HG02885 (cell line): ENCODE measurements at regions not wholly inside any gene's neighbourhood (a gene's known extent, or its start where the extent isn't known, plus 50 kb on each side); places are given as distances from the start of the nearest gene placed in this dataset.
"Not testable (repeated sequence)": the region's sequence is repeated elsewhere in the genome, so short reads cannot be mapped to it uniquely, and the experiment has no call there.

Experiments
- ATAC-seq: cut with Tn5 transposase; IDR thresholded peaks from one replicate; pipeline ENCODE4 v1.9.1; 2021; ENCODE audit warnings: mild to moderate bottlenecking; ENCODE audit not compliant: unreplicated experiment, poor library complexity

DNA sequence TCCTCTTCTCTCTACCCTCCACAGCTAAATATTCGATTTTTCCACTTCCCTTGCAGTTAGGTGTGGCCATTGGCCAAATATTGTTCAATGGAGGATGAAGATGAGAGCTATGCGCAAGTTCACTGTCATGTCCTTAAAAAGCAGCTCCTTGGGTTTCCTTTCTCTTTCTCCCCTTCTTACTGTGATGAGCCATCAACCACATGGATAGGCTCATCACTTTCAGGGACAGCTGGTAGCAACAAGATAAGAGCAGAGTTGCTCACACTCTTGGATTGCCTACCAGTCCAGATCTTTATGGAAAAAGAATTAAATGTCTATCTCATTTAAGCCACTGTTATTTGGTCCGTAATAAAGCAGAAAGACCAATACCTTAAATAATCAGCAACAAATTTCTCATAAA, 377.0 kb downstream of the DDX10 start:
- ATAC-seq, result no peak

DNA sequence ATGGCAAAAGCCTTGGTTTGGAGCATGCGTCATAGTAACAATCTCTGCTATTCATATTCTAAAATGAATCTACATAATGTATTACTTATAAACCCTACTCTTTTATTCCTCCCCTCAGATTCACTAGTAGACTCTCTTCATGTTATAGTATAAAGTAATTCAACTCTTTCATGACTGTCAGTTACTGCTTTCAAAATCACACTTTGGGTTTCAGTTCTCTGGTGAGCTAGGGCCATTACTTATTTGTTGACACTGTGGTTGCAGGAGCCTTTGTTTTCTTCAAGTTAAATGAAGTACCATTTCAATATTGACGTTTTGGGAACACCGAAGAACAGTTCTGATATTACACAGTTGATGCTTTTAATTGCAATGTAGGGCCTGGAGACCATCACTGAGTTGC, 378.4 kb downstream of the DDX10 start:
- no peak for ATAC-seq

DNA sequence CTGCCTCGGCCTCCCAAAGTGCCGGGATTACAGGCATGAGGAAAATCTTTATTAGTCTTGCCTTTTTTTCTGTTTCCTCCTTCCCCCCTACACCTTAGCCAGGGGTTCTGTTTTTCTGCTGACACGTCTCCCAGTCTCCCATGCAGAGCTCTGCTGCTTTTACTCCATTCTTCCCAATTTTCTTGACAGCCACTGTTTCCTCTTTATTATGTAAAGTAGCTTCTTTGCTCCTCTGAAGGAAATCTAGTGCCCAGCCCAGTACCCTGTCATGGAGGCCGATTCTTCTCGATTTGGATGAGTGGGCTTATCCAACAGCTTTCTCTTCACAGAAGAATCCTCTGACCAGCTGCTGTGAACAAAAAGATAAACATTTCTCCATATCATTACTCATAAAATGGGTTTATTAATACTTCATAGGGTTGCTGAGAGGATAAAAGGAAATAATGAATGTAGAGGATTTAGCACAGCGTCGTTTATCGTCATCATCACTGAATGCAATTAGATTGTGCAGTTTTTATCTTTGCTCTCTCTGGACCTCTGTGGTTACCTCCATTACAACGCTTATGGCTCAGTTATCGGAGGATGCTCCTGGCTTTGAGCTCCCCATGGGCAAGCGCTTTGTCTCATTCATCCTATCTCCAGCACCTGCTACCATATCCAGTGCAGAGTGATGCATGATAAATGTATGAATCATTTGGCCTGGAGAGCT, 375.6 kb upstream of the C11orf87 start:
- ATAC-seq, result no peak

DNA sequence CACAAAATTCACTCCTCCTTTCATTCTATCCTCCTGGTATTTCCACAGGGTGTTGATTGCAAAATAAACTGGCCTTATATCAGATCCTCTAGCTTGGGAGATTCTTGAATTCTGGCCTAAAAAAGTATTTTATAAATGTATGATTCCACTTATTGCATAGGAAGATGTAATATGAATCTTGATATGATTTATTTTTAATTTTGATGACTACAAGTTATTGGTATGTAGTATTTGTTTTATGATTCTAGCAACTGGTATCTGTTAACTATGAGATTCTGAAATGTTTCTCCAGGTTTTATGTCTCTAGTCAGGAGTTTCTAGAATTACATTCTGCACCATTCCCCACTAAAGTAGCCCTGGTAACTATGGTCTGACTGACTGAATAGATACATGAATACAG, 373.9 kb upstream of the C11orf87 start:
- no peak for ATAC-seq

DNA sequence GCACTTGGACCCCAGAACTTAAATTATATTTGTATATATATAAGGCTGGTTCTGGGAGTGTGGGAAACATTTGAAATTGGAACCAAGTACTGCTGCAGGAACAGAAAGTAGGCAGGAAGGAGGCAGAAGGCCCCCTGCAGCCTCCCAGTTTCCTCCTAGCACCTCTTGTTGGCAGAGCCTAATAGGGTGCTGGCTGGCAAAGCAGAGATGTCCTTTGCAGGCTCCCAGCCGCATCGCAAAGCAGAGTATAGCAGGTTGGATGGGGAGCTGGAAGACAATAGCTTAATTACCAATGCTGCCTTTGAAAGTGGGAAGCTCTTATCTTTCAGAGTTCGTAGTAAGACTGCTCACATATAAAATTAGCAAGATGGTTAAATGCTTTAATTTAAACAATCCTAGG, 370.8 kb upstream of the C11orf87 start:
- no peak for ATAC-seq

DNA sequence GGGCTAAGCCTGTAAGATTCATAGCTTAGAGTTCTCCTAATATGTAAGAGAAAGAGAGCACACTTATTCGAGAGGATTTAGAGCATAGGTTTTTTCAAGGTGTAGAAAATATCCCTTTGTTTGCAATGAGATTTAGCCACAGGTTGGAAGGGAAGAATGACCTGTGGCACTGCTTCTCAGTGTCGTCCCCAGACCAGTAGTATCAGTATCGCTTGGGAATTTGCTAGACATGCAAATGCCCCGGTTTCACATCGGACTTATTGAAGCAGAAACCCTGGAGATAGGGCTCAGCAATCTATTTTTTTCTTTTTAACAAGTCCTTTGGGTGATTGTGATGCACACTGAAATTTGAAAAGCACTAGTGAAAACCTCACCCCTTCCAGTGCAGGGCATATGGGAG, 362.6 kb upstream of the C11orf87 start:
- no peak for ATAC-seq

DNA sequence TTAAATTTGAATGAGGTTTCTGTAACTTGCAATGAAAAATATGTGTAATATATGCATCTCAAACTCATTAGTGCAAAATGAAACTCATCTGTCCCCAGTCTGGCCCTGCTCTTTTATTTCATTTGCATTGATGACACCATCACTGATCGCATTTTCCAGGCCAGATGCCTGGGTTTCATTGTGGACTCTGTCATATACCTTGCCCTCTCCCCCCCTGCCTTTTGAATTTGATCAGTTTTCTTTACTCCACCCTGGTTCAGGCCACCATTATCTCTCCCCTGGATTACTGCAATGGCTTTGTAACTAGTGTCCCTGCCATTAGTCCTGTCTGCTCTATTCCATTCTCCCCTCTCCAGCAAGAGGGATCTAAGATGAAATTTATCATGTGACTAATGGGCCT, 360.6 kb upstream of the C11orf87 start:
- ATAC-seq, result no peak

DNA sequence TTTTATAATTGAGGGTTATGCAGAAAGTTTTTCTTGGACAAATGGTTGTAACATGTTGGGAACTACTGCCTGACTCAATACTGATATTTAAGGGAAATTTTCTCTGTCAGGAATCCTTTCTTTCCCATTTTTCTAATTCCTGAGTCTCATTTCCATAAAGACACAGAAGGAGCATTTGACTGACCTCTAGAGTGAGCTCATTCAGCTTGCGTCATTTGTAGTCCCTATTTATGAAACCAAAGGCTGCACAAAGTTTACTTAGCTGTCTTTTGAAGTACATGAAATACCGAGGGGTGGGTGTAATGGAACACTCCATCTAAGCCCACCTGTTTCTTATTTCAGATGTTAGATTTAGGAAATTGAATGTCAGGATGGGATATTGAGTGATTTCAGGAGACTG, 359.5 kb upstream of the C11orf87 start:
- ATAC-seq, result no peak

DNA sequence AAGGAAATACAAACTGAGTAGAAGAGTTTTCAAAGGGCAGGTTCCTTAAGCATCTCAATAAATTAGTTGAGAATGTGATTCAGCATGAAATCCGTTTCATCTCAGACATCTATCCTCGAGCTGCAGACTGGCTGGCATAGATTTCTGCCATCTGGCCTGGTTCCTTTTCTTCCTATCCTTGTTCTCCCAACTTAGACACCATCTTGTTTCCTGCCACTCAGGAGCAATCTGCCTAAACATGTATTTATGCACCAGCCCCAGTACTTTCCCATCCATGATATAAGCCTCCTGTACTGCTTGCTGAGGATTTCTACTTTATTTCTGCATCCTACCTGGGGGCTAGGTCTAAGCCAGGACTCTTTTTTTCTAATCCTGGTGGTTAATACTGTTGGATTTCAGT, 359.1 kb upstream of the C11orf87 start:
- no peak for ATAC-seq

DNA sequence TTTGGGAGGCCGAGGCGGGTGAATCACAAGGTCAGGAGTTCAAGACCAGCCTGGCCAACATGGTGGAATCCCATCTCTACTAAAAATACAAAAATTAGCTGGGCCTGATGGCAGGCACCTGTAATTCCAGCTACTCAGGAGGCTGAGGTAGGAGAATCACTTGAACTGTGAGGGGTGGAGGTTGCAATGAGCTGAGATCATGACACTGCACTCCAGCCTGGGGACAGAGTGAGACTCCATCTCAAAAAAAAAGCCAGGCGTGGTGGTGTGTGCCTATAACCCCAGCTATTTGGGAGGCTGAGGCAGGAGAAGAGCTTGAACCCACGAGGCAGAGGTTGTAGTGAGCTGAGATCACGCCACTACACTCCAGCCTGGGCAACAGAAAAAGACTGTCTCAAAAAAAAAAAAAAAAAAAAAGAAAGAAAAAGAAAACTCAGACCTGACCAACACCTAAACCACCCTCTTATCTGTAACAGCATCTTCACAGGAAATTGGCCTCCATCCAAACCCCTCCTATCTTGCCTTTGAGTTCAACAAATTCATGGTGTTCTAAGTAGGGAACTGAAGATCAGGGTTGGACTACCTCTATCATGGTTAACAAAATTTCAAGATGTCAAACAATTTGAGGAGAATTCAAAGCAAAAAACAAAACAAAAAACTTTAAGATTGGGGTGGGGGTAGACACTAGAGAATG, 357.2 kb upstream of the C11orf87 start:
- ATAC-seq, result not testable (repeated sequence)

DNA sequence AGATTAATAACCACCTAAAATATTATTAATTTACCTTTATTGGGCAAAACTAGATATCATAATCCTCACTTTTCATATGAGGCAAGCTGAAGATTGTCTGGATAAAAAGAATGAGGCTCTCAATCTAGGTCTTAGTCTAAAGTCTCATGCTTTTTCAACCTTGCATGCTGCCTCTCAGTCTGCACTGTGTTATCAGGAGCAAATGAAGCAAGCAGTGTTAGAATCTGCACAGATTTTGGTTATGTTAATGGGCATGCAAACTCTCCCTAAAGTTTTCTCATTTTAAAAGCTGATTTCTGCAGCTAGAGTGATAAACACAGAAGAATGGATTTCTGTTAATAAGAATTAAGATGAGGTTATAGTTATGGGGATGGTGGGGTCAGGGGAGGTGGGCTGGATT, 350.7 kb upstream of the C11orf87 start:
- no peak for ATAC-seq

DNA sequence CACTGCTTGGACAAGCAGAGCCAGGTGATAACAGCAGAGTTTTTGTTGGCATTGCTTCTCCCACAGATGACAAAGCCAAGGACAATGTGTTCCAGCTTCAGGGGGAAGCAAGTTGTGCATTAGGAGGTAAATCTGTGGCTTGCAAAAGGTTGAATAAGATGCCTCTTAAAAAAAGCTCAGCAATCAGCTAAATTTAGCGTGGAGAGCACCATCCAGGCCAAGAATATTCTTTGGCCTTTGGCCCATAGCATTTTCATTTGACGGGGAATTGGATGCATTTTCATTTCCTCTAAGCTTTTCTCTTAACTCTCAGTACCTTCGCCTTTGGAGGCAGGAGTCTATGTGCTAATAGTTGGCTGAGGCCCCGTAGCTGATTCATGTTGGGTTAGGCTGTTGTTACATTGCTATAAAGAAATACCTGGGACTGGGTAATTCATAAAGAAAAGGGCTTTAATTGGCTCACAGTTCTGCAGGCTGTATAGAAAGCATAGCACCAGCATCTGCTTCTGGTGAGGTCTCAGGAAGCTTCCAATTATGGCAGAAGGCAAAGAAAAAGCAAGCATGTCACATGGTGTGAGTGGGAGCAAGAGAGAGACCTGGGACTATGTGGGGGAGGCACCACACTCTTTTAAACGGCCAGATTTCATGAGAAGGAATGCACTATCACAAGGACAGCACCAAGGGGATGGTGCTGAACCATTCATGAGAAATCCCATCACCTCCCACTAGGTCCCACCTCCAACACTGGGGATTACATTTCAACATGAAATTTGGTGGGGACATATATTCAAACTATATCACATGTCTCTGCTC, 350.1 kb upstream of the C11orf87 start:
- ATAC-seq, result no peak

DNA sequence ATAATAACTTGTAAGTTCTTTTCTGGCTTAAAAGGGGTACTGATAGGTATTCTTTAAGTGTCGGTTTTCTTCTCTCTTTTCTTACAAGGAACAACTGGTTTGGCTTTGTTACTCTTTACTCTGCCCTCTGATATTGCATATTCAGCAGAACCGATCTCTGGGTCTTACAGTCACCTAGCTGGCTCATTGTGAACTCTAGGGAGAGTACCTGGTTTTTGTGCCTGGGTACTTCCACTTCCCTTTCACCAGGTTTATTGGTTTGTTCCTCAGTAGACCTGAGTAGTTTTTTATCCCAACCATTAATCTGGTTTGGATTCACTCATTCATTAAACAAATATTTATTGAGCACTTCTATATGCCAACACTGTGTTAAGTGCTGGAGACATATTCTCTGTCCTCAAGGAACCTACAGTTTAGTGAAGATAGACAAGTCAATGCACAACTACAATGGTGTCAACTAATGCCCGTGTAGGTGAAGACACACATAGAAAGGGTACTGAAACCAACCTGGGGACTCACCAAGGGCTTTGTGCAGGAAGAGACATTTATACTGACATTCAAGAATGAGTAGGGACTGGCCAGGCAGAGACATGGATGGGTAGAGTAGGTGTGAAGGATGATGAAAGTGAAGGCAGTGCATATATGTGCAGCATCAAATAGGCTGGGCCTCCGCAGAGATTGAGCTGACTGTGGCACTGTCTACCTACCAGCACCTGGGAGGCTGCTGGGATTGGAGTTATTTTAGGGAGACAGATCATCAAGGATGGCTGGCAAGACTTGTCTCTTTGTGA, 348.8 kb upstream of the C11orf87 start:
- ATAC-seq, result no peak

DNA sequence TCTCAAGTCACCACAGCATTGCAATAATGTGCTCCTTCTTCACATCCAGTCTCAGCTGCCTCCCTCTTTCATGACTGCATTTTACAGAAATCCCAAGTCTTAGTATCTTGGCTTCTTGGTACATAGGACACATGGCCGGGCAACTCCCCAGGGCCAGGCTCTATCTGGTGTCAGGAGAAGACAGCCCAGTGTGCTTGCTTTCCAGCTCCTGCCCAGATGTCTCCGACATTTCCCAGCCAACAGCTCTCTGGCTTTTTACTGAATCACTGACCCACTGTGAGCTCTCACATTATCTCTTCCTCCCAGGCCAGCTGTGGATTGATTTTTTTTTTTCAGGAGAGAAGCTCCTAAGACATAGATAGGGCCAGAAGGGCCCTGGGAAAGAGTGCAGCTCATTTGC, 346.0 kb upstream of the C11orf87 start:
- ATAC-seq, result no peak

DNA sequence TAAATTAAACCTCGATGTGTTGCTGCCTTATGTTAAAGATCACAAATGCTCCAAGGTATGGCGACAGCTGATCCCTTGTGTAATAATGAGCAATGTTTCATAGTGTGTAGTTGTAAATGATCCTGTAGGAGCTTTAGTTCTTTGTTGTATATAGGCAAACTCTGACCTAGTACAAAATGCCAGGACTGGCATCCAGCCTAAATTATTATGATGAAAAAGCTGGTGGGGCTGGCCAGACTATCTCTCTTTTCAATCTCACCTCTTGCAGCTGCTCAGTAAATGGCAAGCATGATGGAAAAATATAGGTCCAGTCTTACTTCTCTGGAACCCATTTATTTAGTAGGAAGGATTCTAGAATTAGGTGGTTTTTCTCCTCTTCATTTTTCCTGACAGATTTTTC, 345.1 kb upstream of the C11orf87 start:
- ATAC-seq, result no peak

DNA sequence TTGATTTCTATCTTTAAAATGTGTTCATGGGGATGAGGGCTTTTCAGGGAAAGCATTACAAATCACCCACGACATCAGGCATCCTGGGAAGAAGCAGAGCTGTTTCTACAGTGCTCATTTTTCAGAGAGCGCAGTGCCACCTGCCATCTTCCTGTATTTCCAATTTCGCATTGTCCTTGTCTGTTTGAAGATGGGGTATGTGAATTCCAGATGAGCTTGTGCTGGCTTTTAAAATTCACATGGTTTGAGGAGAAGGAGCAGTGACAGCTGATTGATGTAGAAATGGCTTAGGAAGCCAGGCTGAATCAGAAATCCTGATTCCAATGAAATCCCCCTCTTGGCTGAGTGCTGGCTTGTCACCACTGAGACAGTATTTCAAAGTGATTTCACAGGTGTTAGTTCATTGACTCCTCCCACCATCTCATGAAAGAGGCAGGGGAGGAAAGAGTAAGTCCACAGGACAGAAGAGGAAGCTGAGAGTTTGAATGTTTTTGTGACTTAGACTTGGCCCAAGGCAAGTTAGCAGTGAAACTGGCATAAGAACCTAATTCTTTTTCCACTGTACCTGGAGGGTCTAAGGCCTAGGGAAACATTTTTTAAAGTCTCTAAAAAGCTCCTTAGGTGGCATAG, 344.6 kb upstream of the C11orf87 start:
- no peak for ATAC-seq

DNA sequence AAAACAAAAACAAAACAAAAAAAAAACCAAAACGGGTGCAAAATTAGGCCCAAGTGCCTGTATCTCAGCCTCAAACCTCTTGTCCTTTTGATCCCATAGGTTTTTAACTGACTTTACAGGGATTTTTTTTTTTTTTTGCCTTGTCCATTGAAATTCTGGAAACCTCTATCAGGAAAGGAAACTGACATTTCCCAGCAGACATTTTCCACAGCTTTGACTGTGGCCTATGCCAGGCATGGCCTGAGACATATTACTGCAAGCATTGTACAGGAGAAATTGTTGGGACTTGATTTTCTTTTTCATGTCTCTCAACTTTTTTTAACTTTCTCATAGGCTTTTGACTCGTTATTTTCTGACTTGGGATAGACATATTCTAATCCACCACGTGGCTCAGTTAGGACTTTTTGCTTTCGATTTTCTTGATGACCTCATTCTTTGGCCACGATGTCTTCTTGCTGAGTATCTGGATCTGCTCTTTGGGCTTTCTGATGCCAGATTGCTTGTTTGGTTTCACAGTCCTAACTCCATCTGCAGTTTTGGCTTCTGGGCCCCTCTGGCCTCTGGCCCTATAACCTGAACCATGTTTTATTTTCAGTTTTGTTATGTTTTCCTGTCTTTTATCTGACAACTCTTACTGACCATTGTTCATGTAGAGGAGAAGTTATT, 336.1 kb upstream of the C11orf87 start:
- ATAC-seq, result no peak

DNA sequence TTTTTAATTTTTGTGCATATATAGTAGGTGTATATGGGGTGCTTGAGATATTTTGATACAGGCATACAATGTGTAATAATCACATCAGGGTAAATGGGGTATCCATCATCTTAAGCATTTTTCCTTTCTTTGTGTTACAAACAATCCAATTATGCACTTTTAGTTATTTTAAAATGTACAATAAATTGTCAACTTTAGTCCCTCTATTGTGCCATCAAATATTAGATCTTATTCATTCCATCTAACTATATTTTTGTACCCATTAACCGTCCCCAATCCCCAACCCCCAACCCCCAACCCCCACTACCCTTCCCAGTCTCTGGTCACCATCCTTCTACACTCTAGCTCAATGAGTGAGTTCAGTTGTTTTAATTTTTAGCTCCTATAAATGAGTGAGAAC, 335.1 kb upstream of the C11orf87 start:
- ATAC-seq, result no peak

DNA sequence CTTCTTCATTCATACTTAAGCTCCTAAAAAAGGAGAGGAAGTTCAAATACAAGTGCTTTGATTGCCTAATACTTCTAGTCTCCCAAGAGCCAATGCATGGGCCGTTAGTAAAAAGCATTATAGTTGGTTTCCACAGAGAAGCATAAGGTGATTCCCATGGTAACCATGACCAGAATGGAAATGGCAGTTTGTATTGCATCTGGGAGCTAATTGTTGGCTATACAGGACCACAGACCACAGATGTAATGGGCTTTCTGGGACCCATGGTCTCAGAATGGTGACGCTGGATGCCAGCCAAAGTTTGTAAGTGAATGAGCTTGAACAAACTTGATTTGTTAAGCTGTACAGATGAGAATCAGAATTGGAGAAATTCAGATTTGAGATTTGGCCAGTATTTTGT, 333.9 kb upstream of the C11orf87 start:
- no peak for ATAC-seq

DNA sequence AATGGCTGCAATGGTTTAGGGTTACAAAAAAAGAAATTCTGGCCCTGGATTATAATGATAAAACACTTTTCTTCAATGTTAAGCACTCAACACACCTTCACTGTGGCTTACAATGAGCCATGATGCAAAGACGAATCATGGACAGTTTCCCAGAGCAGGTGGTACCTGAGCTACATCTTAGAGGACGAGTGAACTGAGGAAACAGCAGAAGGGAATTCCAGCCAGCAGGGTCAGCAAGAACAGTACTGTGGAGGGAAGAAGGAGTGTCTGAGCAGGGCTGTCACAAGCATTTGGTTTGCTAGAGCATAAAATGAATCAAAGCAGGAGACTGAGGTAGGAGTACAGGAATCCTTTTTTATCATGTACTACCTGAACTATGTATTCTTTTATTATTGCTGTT, 332.8 kb upstream of the C11orf87 start:
- ATAC-seq, result no peak
